A549 (cell line): ENCODE measurements at regions not wholly inside any gene's neighbourhood (a gene's known extent, or its start where the extent isn't known, plus 50 kb on each side); places are given as distances from the start of the nearest gene placed in this dataset.

Source experiments
- BHLHE40 ChIP-seq: IDR thresholded peaks from 2 replicates; pipeline ENCODE4 v1.6.1; 2012; ENCODE audit warnings: low read depth, low read length, inconsistent platforms
- CTCF ChIP-seq: fragments of >200 bp; sonication (Bioruptor Twin); formaldehyde crosslinking; IDR thresholded peaks from 3 replicates; pipeline ENCODE4 v1.5.1; 2016
- EP300 ChIP-seq, 2 experiments: fragments of >200 bp; sonication (Bioruptor Twin); formaldehyde crosslinking; IDR thresholded peaks; 2 replicates in 1 of 2; 3 replicates in 1 of 2; pipeline ENCODE4 v1.6.1; 2016 to 2017
- HDAC2 ChIP-seq: fragments of 200-600 bp; sonication (generic); IDR thresholded peaks from 2 replicates; pipeline ENCODE4 v1.6.1; 2016
- POLR2A ChIP-seq: IDR thresholded peaks from 2 replicates; pipeline ENCODE4 v1.6.1; 2012; ENCODE audit warnings: mild to moderate bottlenecking, low read length
- REST ChIP-seq: fragments of 200-600 bp; sonication (generic); IDR thresholded peaks from 2 replicates; pipeline ENCODE4 v1.6.1; 2016; ENCODE audit warnings: antibody characterized with exemption, mild to moderate bottlenecking, moderate library complexity
- RNF2 ChIP-seq: fragments of 200-600 bp; sonication (generic); IDR thresholded peaks from 2 replicates; pipeline ENCODE4 v1.6.1; 2016; ENCODE audit warnings: low read depth, mild to moderate bottlenecking, antibody characterized with exemption, moderate library complexity, borderline replicate concordance
- ZFP36 ChIP-seq: fragments of 450-650 bp; IDR thresholded peaks from 2 replicates; pipeline ENCODE4 v1.6.1; 2014; ENCODE audit warnings: borderline replicate concordance; ENCODE audit not compliant: partially characterized antibody

GRCh38 chr5:167871091-167871490 is 420.4 kb upstream of the WWC1 start:
- no peak for TF ChIP-seq CTCF
- TF ChIP-seq POLR2A: no peak
- no peak for TF ChIP-seq EP300 (IDR thresholded peaks at IDR 0.05)
- TF ChIP-seq ZFP36: no peak
- TF ChIP-seq RNF2: no peak
- TF ChIP-seq BHLHE40: no peak
- no peak for TF ChIP-seq REST
- no peak for TF ChIP-seq HDAC2
